Suprapubic skin (tissue), 4 donors: ENCODE measurements at regions not wholly inside any gene's neighbourhood (a gene's known extent, or its start where the extent isn't known, plus 50 kb on each side); places are given as distances from the start of the nearest gene placed in this dataset.

Experiments
- DNase-seq, 2 donors: peaks; one replicate each; pipeline ENCODE4 v3.0.0-alpha.2; 2019; ENCODE audit warnings: low spot score in 2 of 2
- H3K27ac ChIP-seq: fragments of 200-600 bp; sonication (generic); one replicate; pipeline ENCODE4 v1.5.1; 2019
- H3K27me3 ChIP-seq: fragments of 200-600 bp; sonication (generic); one replicate; pipeline ENCODE4 v1.5.1; 2019
- H3K36me3 ChIP-seq: fragments of 200-600 bp; sonication (generic); one replicate; pipeline ENCODE4 v1.5.1; 2019
- H3K4me1 ChIP-seq: fragments of 200-600 bp; sonication (generic); one replicate; pipeline ENCODE4 v1.5.1; 2019
- H3K4me3 ChIP-seq: fragments of 200-600 bp; sonication (generic); one replicate; pipeline ENCODE4 v1.5.1; 2019; ENCODE audit warnings: mild to moderate bottlenecking
- H3K9me3 ChIP-seq: fragments of 200-600 bp; sonication (generic); one replicate; pipeline ENCODE4 v1.5.1; 2019
- EP300 ChIP-seq: sonication (generic); formaldehyde crosslinking; IDR thresholded peaks from one replicate; pipeline ENCODE4 v1.6.1; 2017; ENCODE audit warnings: antibody characterized with exemption
- POLR2A ChIP-seq, 2 donors: fragments of 450-650 bp; IDR thresholded peaks; one replicate each; pipeline ENCODE4 v1.6.1; 2017; ENCODE audit warnings: antibody characterized with exemption in 2 of 2, mild to moderate bottlenecking in 2 of 2, moderate library complexity in 2 of 2
- POLR2AphosphoS5 ChIP-seq, 3 donors: sonication (generic); formaldehyde crosslinking; IDR thresholded peaks; one replicate each; pipeline ENCODE4 v1.6.1; 2017; ENCODE audit warnings: antibody characterized with exemption in 3 of 3
- WGBS: methylation state at CpG from one replicate; pipeline ENCODE4 v1.1.5; 2018; 5-methylcytosine and 5-hydroxymethylcytosine counted together
- TF ChIP-seq, protein P1 (sequence below), 2 donors: fragments of 200-600 bp in 1 of 2; fragments of 450-650 bp in 1 of 2; sonication (generic) in 1 of 2; IDR thresholded peaks; one replicate each; pipeline ENCODE4 v1.5.1; 2016 to 2019; ENCODE audit warnings: antibody characterized with exemption in 2 of 2, mild to moderate bottlenecking in 1 of 2, moderate library complexity in 1 of 2

DNA sequence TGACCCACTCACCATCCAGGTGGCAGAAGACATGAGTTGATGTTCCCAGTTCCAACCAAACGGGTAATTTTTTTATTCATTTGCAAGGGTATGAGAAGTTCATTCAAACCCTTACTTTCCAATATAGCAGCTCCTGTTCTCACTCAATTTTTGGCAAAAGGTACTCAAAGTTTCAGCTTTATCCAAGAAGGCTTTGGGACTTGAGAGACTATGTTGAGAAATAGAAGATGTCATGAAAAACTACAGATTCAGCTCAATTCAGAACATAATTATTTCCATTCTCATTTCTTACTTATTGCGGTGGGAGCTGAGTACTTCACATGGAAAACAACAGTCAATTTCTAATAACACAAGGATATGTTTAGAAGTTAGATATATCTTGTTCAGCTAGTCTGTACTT, 162.3 kb downstream of the FNDC1 start:
- H3K27me3 ChIP-seq, result no peaks in the 10 kb centered on the region
- WGBS, result 66% methylated on average over 2 of the region's 2 CpGs
- no peaks in the 10 kb centered on the region for H3K4me1 ChIP-seq
- no peaks in the 10 kb centered on the region for H3K36me3 ChIP-seq
- H3K27ac ChIP-seq, result no peak overlapping the region
- DNase-seq, result no peak
- TF ChIP-seq POLR2A (IDR thresholded peaks at IDR 0.05), result no peak
- TF ChIP-seq, protein P1, sequence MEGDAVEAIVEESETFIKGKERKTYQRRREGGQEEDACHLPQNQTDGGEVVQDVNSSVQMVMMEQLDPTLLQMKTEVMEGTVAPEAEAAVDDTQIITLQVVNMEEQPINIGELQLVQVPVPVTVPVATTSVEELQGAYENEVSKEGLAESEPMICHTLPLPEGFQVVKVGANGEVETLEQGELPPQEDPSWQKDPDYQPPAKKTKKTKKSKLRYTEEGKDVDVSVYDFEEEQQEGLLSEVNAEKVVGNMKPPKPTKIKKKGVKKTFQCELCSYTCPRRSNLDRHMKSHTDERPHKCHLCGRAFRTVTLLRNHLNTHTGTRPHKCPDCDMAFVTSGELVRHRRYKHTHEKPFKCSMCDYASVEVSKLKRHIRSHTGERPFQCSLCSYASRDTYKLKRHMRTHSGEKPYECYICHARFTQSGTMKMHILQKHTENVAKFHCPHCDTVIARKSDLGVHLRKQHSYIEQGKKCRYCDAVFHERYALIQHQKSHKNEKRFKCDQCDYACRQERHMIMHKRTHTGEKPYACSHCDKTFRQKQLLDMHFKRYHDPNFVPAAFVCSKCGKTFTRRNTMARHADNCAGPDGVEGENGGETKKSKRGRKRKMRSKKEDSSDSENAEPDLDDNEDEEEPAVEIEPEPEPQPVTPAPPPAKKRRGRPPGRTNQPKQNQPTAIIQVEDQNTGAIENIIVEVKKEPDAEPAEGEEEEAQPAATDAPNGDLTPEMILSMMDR (IDR thresholded peaks at IDR 0.05), result no peak
- TF ChIP-seq EP300, result no peak
- no peak for TF ChIP-seq POLR2AphosphoS5 (IDR thresholded peaks at IDR 0.05)
- H3K9me3 ChIP-seq, result peaks cover 16% of the 10 kb centered on the region
- no peak overlapping the region for H3K4me3 ChIP-seq

GRCh38 chr6:159329081-159329480, 159.9 kb downstream of the FNDC1 start:
- no peaks in the 10 kb centered on the region for H3K4me1 ChIP-seq
- H3K36me3 ChIP-seq, result no peaks in the 10 kb centered on the region
- H3K27ac ChIP-seq, result no peak overlapping the region
- 91% methylated on average over 4 of the region's 4 CpGs for WGBS
- peaks cover 11% of the 10 kb centered on the region for H3K9me3 ChIP-seq
- H3K4me3 ChIP-seq, result no peak overlapping the region
- no peaks in the 10 kb centered on the region for H3K27me3 ChIP-seq
- DNase-seq, result no peak
- TF ChIP-seq POLR2A (IDR thresholded peaks at IDR 0.05) (no peak), EP300 (no peak), POLR2AphosphoS5 (IDR thresholded peaks at IDR 0.05) (no peak)
- TF ChIP-seq, protein P1 (IDR thresholded peaks at IDR 0.05), result no peak

DNA sequence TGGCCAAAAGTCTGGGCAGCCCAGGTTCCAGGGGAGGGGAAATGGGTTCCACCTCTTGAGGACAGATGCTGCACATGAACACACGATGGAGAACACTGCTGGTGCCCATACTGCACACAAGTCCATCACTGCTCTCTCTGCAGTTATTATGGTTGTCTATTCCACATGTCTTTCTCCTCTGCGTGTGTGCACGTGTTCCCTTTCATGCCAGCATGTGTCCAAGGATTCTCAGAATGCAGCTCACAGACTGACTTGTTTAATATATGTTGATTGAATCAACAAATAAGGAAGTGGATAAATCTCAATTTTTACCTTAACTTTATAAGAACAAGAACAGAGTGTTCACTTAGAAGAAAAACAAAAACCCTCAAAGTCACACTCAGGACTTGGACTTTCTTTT, 158.9 kb downstream of the FNDC1 start:
- H3K36me3 ChIP-seq, result no peaks in the 10 kb centered on the region
- no peak overlapping the region for H3K4me3 ChIP-seq
- peaks cover under 1% of the 10 kb centered on the region for H3K9me3 ChIP-seq
- H3K27ac ChIP-seq, result no peak overlapping the region
- TF ChIP-seq, protein P1 (IDR thresholded peaks at IDR 0.05), result no peak
- TF ChIP-seq POLR2AphosphoS5 (IDR thresholded peaks at IDR 0.05) (no peak), POLR2A (IDR thresholded peaks at IDR 0.05) (no peak), EP300 (no peak)
- H3K27me3 ChIP-seq, result no peaks in the 10 kb centered on the region
- no peaks in the 10 kb centered on the region for H3K4me1 ChIP-seq
- no peak for DNase-seq
- WGBS, result 88% methylated on average over 3 of the region's 3 CpGs

GRCh38 chr6:159325476-159325875, 156.3 kb downstream of the FNDC1 start:
- no peaks in the 10 kb centered on the region for H3K36me3 ChIP-seq
- H3K27me3 ChIP-seq, result no peaks in the 10 kb centered on the region
- H3K4me3 ChIP-seq, result no peak overlapping the region
- no peak for DNase-seq
- 89% methylated on average over 9 of the region's 9 CpGs for WGBS
- no peak for TF ChIP-seq EP300
- TF ChIP-seq, protein P1 (IDR thresholded peaks at IDR 0.05), result no peak
- no peak for TF ChIP-seq POLR2AphosphoS5 (IDR thresholded peaks at IDR 0.05)
- no peak for TF ChIP-seq POLR2A (IDR thresholded peaks at IDR 0.05)
- no peaks in the 10 kb centered on the region for H3K9me3 ChIP-seq
- no peak overlapping the region for H3K27ac ChIP-seq
- no peaks in the 10 kb centered on the region for H3K4me1 ChIP-seq

- H3K36me3 ChIP-seq, result no peaks in the 10 kb centered on the region
- DNase-seq, result no peak
- TF ChIP-seq POLR2AphosphoS5 (IDR thresholded peaks at IDR 0.05), result no peak
- TF ChIP-seq EP300, result no peak
- no peak for TF ChIP-seq POLR2A (IDR thresholded peaks at IDR 0.05)
- TF ChIP-seq, protein P1 (IDR thresholded peaks at IDR 0.05), result no peak
Measured at GRCh38 chr6:159324596-159324995, 155.4 kb downstream of the FNDC1 start.

More at GRCh38 chr6:159324596-159324995, 155.4 kb downstream of the FNDC1 start:
- no peak overlapping the region for H3K4me3 ChIP-seq
- no peaks in the 10 kb centered on the region for H3K4me1 ChIP-seq
- H3K9me3 ChIP-seq, result no peaks in the 10 kb centered on the region
- H3K27ac ChIP-seq, result no peak overlapping the region
- 91% methylated on average over 2 of the region's 2 CpGs for WGBS
- H3K27me3 ChIP-seq, result no peaks in the 10 kb centered on the region
